GM12892 (cell line): ENCODE measurements at regions not wholly inside any gene's neighbourhood (a gene's known extent, or its start where the extent isn't known, plus 50 kb on each side); places are given as distances from the start of the nearest gene placed in this dataset.

Experiments used
- POLR2A ChIP-seq: IDR thresholded peaks from 2 replicates; pipeline ENCODE4 v1.6.1; 2011; ENCODE audit warnings: low read depth, low read length, control low read depth
- POLR2AphosphoS5 ChIP-seq: IDR thresholded peaks from 2 replicates; pipeline ENCODE4 v1.6.1; 2011; ENCODE audit warnings: low read depth, low read length, control low read depth
- TAF1 ChIP-seq: IDR thresholded peaks from 2 replicates; pipeline ENCODE4 v1.6.1; 2011; ENCODE audit warnings: low read depth, mild to moderate bottlenecking, control low read depth, low read length, borderline replicate concordance

DNA sequence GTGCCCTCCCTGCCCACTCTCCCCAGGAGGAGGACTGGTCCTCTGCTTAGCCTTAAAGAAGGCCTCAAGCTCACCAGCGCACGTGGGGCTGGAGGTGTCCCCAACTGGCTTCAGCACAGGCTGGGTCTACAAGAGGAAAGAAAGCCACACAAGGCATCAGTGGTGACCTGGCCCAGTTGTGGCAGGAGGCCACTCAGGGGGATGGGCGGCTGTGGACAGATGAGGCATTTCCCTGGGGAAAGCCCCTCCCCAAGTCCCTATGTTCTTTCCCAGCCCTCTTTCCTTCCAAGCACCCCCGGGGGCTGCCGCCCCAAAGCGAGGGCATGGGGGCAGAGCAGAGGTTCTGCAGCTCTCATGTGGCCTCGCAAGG lies 155.2 kb upstream of the TLE3 start:
- TF ChIP-seq POLR2A (no peak), POLR2AphosphoS5 (no peak), TAF1 (no peak)
